Loucy (cell line): ENCODE measurements at regions not wholly inside any gene's neighbourhood (a gene's known extent, or its start where the extent isn't known, plus 50 kb on each side); places are given as distances from the start of the nearest gene placed in this dataset.

Experiments
- EZH2phosphoT487 ChIP-seq: fragments of 200-600 bp; IDR thresholded peaks from 2 replicates; pipeline ENCODE4 v1.6.1; 2018; ENCODE audit warnings: antibody characterized with exemption, mild to moderate bottlenecking, moderate library complexity, borderline replicate concordance
- TF ChIP-seq, protein P1 (sequence below): fragments of 200-600 bp; sonication (generic); conservative IDR thresholded peaks from 2 replicates; pipeline ENCODE4 v1.5.1; 2014; ENCODE audit warnings: mild to moderate bottlenecking, antibody characterized with exemption, low read length

- TF ChIP-seq, protein P1, sequence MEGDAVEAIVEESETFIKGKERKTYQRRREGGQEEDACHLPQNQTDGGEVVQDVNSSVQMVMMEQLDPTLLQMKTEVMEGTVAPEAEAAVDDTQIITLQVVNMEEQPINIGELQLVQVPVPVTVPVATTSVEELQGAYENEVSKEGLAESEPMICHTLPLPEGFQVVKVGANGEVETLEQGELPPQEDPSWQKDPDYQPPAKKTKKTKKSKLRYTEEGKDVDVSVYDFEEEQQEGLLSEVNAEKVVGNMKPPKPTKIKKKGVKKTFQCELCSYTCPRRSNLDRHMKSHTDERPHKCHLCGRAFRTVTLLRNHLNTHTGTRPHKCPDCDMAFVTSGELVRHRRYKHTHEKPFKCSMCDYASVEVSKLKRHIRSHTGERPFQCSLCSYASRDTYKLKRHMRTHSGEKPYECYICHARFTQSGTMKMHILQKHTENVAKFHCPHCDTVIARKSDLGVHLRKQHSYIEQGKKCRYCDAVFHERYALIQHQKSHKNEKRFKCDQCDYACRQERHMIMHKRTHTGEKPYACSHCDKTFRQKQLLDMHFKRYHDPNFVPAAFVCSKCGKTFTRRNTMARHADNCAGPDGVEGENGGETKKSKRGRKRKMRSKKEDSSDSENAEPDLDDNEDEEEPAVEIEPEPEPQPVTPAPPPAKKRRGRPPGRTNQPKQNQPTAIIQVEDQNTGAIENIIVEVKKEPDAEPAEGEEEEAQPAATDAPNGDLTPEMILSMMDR, result no peak
- no peak for TF ChIP-seq EZH2phosphoT487
Measured at GRCh38 chr6:133590814-133591213, 298.1 kb upstream of the TCF21 start.
